Mesothelial cell of epicardium (in vitro differentiated cells): ENCODE measurements at regions not wholly inside any gene's neighbourhood (a gene's known extent, or its start where the extent isn't known, plus 50 kb on each side); places are given as distances from the start of the nearest gene placed in this dataset.

Experiments used
- DNase-seq, 2 experiments: peaks; one replicate each; pipeline ENCODE4 v3.0.0; 2021; ENCODE audit warnings: low spot score in 2 of 2; ENCODE audit not compliant: unreplicated experiment in 2 of 2
- H3K27ac Mint-ChIP-seq: 2 replicates; pipeline ENCODE4 v1.8.0; 2021; ENCODE audit warnings: mixed read lengths
- H3K27me3 Mint-ChIP-seq: 2 replicates; pipeline ENCODE4 v1.8.0; 2021; ENCODE audit warnings: low read depth, mixed read lengths
- H3K36me3 Mint-ChIP-seq: 2 replicates; pipeline ENCODE4 v1.8.0; 2021; ENCODE audit warnings: mixed read lengths
- H3K4me1 Mint-ChIP-seq: 2 replicates; pipeline ENCODE4 v1.8.0; 2021; ENCODE audit warnings: mixed read lengths
- H3K4me3 Mint-ChIP-seq: 2 replicates; pipeline ENCODE4 v1.8.0; 2021; ENCODE audit warnings: mild to moderate bottlenecking, moderate library complexity, mixed read lengths
- H3K9me3 Mint-ChIP-seq: 2 replicates; pipeline ENCODE4 v1.8.0; 2021; ENCODE audit warnings: mixed read lengths
- CTCF ChIP-seq: fragments of 200-600 bp; sonication (generic); IDR thresholded peaks from one replicate; pipeline ENCODE4 v1.5.0; 2021; ENCODE audit warnings: antibody characterized with exemption; ENCODE audit not compliant: unreplicated experiment

- Mint-ChIP-seq H3K36me3 (no peaks in the 10 kb centered on the region), H3K27ac (no peak overlapping the region), H3K4me1 (no peaks in the 10 kb centered on the region), H3K27me3 (no peaks in the 10 kb centered on the region), H3K9me3 (peaks cover 10% of the 10 kb centered on the region), H3K4me3 (no peak overlapping the region)
- DNase-seq = no peak
- no peak for TF ChIP-seq CTCF
Measured at GRCh38 chr3:87052499-87053260, 61.7 kb upstream of the VGLL3 start.

DNA sequence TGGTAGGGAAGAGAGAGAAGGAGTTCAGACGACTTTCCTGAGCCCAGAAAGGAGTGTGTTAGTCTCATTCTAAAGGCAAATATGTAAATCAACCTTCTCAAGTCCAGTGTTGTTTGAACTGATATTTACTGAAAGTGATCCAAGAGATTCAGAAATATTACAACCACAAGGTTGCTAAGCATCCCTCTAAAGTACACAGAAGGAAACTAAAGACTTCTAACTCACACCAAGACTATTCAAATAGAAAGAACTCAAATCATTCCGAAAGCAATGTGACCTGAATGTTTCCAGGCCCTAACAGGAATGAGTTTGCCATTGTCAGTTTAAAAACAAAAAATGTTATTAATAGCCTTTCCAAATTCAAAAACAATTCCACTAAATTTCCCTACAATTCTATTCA, 56.9 kb upstream of the VGLL3 start:
- Mint-ChIP-seq H3K9me3 (no peaks in the 10 kb centered on the region), H3K27ac (no peak overlapping the region), H3K27me3 (no peaks in the 10 kb centered on the region), H3K4me3 (no peak overlapping the region), H3K36me3 (no peaks in the 10 kb centered on the region), H3K4me1 (no peaks in the 10 kb centered on the region)
- no peak for DNase-seq
- no peak for TF ChIP-seq CTCF

DNA sequence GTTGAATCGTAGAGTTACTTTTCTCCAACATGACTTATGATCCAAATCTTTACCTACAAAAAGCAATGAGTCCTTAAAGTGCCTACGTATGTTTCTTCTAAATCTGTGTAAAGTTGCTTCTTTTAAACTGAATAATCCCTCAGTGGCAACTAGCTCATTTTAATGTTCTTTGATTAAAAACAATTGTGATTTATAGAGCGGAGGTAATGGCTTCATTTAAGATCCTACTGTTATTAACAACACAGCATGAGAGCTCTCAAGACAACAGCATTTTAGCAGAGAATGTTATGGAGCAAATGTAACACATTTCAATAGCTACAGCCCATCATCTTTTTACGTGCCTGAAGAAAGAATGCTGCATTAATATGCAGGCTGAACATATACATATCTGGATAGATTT, 55.3 kb upstream of the VGLL3 start:
- DNase-seq = no peak
- Mint-ChIP-seq H3K9me3 (no peaks in the 10 kb centered on the region), H3K36me3 (no peaks in the 10 kb centered on the region), H3K27ac (no peak overlapping the region), H3K4me1 (no peaks in the 10 kb centered on the region), H3K27me3 (no peaks in the 10 kb centered on the region), H3K4me3 (no peak overlapping the region)
- no peak for TF ChIP-seq CTCF

DNA sequence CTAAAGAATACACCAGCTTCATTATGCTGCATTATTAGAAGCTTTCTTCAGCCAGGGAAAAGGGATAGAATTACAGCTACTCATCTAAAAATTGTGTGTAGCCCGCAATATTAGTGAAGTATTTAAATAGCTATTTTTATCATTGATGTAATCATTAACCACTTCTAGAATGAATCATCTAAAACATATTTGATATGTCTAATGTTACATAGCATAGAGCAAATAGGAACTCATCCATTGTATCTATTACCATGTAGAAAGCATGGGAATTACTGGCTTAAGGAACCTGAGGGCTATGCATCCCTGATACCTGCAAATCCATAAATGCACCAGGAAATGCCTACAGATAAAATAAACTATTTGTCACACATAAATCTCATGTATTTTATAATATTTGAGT, 54.5 kb upstream of the VGLL3 start:
- DNase-seq = no peak
- Mint-ChIP-seq H3K27ac (no peak overlapping the region), H3K4me3 (no peak overlapping the region), H3K27me3 (no peaks in the 10 kb centered on the region), H3K4me1 (no peaks in the 10 kb centered on the region), H3K9me3 (no peaks in the 10 kb centered on the region), H3K36me3 (no peaks in the 10 kb centered on the region)
- TF ChIP-seq CTCF = no peak

DNA sequence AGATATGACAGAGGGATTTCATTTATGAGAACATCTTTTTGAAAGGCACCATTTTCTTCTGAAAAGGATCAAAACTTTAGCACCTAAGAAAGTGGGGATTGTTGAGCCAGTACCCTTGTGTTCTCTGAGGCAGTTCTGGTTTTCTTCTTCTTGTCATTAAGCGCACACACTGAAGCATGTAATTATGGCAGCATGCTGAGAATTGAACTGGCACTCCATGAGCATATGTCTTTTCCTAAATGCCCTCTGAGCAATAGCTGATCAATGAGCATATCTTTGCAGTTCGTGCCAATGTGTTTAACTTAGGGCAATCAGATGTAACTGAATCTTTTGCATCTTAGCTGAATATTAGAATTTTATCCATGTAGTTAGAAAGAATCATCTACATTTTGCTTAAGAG, 53.9 kb upstream of the VGLL3 start:
- Mint-ChIP-seq H3K27ac (no peak overlapping the region), H3K27me3 (no peaks in the 10 kb centered on the region), H3K9me3 (no peaks in the 10 kb centered on the region), H3K36me3 (no peaks in the 10 kb centered on the region), H3K4me1 (no peaks in the 10 kb centered on the region), H3K4me3 (no peak overlapping the region)
- DNase-seq = no peak
- TF ChIP-seq CTCF = no peak

DNA sequence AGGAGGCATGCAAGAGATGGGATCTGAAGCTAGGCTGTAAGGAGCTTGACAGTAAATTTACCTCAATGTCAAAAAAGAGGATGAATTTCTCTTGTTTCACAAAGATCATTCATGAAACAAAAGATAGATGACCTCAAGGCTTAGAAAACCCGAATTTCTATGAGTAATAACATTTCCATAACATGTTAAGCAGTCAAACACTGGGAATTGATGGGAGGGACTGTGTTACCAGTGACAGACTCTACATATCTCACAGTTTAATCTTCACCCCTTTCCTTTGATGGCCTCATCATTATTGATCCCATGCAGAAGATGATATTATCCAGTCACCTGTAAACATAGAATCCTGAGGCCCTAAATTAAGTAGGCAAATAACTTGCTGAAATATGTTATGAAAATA, 53.5 kb upstream of the VGLL3 start:
- no peak overlapping the region for H3K4me3 Mint-ChIP-seq
- H3K4me1 Mint-ChIP-seq = peaks cover 2% of the 10 kb centered on the region
- no peaks in the 10 kb centered on the region for H3K36me3 Mint-ChIP-seq
- no peak for TF ChIP-seq CTCF
- DNase-seq = no peak
- no peaks in the 10 kb centered on the region for H3K27me3 Mint-ChIP-seq
- no peak overlapping the region for H3K27ac Mint-ChIP-seq
- no peaks in the 10 kb centered on the region for H3K9me3 Mint-ChIP-seq
